Cardiac muscle cell (in vitro differentiated cells and primary cell): ENCODE measurements at regions not wholly inside any gene's neighbourhood (a gene's known extent, or its start where the extent isn't known, plus 50 kb on each side); places are given as distances from the start of the nearest gene placed in this dataset.
A peak's percentile ranks its signal among the peaks of the same experiment; 100 is the strongest.

Experiments used
- DNase-seq, 2 donors: peaks; one replicate each; pipeline versions ENCODE4 v3.0.0 to v3.0.0-alpha.2; 2010 to 2017; ENCODE audit warnings: low read depth in 1 of 2, low spot score in 1 of 2
- H3K27ac ChIP-seq: fragments of 200-600 bp; sonication (generic); 2 replicates; pipeline ENCODE4 v1.5.1; 2016
- H3K27me3 ChIP-seq: fragments of 200-600 bp; sonication (generic); 2 replicates; pipeline ENCODE4 v1.6.0; 2016; ENCODE audit warnings: control low read depth
- H3K36me3 ChIP-seq: fragments of 200-600 bp; sonication (generic); 2 replicates; pipeline ENCODE4 v1.5.1; 2016; ENCODE audit warnings: control low read depth
- H3K4me1 ChIP-seq: fragments of 200-600 bp; sonication (generic); 2 replicates; pipeline ENCODE4 v1.8.1; 2017; ENCODE audit warnings: low read depth, mild to moderate bottlenecking, mixed run types
- H3K4me3 ChIP-seq: fragments of 200-600 bp; sonication (generic); 2 replicates; pipeline ENCODE4 v1.5.1; 2016; ENCODE audit warnings: mild to moderate bottlenecking
- H3K9me3 ChIP-seq: fragments of 200-600 bp; sonication (generic); 2 replicates; pipeline ENCODE4 v1.5.1; 2017; ENCODE audit warnings: low read depth, mild to moderate bottlenecking, control low read depth
- TF ChIP-seq, protein P1 (sequence below): IDR thresholded peaks from 2 replicates; pipeline ENCODE4 v1.5.1; 2012; ENCODE audit warnings: low read depth, mild to moderate bottlenecking, low read length

DNA sequence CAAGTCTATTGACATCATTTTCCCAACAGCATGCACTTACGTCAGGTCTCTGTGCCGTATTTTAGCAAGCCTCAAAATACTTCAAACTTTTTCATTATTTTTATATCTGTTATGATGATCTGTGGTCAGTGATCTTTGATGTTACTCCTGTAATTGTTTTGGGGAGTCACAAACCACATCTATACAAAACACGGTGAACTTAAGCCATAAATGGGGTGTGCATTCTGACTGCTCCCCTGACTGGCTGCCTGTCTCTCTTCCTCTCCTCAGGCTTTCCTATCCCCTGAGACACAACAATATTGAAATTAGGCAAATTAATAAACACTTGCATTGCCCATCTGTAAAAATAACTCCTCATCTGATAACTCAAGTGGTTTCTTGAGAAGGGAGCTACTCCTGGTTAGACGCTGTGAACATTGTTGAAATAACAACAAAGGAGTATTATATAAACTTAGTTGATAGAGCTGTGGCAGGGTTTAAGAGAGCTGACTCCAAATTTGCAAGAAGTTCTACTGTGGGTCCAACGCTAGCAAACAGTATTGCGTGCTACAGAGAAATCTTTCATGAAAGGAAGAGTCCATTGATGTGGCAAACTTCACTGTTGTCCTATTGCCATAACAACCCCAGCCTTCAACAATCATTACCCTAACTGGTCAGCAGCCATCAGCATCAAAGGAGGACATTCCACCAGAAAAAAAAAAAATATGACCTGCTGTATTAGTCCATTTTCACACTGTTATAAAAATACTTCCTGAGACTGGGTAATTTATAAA lies 105.8 kb upstream of the DSCAM start:
- Histone ChIP-seq H3K27me3 (no peaks in the 10 kb centered on the region), H3K27ac (no peak overlapping the region), H3K9me3 (no peaks in the 10 kb centered on the region), H3K4me1 (no peaks in the 10 kb centered on the region), H3K36me3 (no peaks in the 10 kb centered on the region), H3K4me3 (no peak overlapping the region)
- TF ChIP-seq, protein P1, sequence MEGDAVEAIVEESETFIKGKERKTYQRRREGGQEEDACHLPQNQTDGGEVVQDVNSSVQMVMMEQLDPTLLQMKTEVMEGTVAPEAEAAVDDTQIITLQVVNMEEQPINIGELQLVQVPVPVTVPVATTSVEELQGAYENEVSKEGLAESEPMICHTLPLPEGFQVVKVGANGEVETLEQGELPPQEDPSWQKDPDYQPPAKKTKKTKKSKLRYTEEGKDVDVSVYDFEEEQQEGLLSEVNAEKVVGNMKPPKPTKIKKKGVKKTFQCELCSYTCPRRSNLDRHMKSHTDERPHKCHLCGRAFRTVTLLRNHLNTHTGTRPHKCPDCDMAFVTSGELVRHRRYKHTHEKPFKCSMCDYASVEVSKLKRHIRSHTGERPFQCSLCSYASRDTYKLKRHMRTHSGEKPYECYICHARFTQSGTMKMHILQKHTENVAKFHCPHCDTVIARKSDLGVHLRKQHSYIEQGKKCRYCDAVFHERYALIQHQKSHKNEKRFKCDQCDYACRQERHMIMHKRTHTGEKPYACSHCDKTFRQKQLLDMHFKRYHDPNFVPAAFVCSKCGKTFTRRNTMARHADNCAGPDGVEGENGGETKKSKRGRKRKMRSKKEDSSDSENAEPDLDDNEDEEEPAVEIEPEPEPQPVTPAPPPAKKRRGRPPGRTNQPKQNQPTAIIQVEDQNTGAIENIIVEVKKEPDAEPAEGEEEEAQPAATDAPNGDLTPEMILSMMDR = no peak
- no peak for DNase-seq

GRCh38 chr21:40964691-40965090 lies 117.7 kb upstream of the DSCAM start:
- TF ChIP-seq, protein P1 = no peak
- no peak for DNase-seq
- H3K36me3 ChIP-seq = no peaks in the 10 kb centered on the region

GRCh38 chr21:40967771-40968170 lies 120.8 kb upstream of the DSCAM start:
- no peak for DNase-seq
- H3K27ac ChIP-seq = no peak overlapping the region
- no peaks in the 10 kb centered on the region for H3K9me3 ChIP-seq
- no peaks in the 10 kb centered on the region for H3K4me1 ChIP-seq
- H3K36me3 ChIP-seq = no peaks in the 10 kb centered on the region
- TF ChIP-seq, protein P1 = no peak
- no peaks in the 10 kb centered on the region for H3K27me3 ChIP-seq
- no peak overlapping the region for H3K4me3 ChIP-seq

More at GRCh38 chr21:40964691-40965090, 117.7 kb upstream of the DSCAM start:
- H3K4me1 ChIP-seq = no peaks in the 10 kb centered on the region
- H3K27me3 ChIP-seq = no peaks in the 10 kb centered on the region
- no peaks in the 10 kb centered on the region for H3K9me3 ChIP-seq
- no peak overlapping the region for H3K4me3 ChIP-seq
- H3K27ac ChIP-seq = no peak overlapping the region

DNA sequence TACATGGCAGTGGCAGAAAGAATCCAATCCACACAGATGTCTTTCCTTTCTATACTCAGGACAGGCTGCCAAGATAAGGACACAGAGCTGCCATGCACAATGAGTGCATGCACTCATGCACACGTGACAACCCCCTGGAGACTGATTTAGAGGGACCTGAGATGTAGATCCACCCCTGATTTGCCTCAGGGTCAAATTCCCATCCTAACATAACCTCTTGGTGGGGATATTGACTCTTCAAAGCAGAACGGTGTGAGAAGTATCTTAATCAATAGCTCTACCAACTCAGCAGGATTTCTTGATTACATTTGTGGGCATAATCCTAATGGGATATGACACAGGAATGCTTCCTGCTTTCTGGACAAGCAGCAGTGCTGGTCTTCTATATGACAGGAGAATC lies 125.2 kb upstream of the DSCAM start:
- TF ChIP-seq, protein P1 = no peak

GRCh38 chr21:40976198-40977109 lies 129.5 kb upstream of the DSCAM start:
- Histone ChIP-seq H3K27me3 (no peaks in the 10 kb centered on the region), H3K27ac (peak overlapping the region; percentile 31), H3K36me3 (no peaks in the 10 kb centered on the region), H3K4me3 (no peak overlapping the region), H3K9me3 (no peaks in the 10 kb centered on the region), H3K4me1 (peaks cover 13% of the 10 kb centered on the region)
- TF ChIP-seq, protein P1 = no peak
- no peak for DNase-seq

More for the DNA sequence above, 125.2 kb upstream of the DSCAM start:
- Histone ChIP-seq H3K9me3 (no peaks in the 10 kb centered on the region), H3K36me3 (no peaks in the 10 kb centered on the region), H3K4me1 (peaks cover 12% of the 10 kb centered on the region), H3K27ac (no peak overlapping the region), H3K27me3 (no peaks in the 10 kb centered on the region), H3K4me3 (no peak overlapping the region)
- DNase-seq = peak in 1 of 2 donors; percentile 8
